Endothelial cell (in vitro differentiated cells): ENCODE measurements at regions not wholly inside any gene's neighbourhood (a gene's known extent, or its start where the extent isn't known, plus 50 kb on each side); places are given as distances from the start of the nearest gene placed in this dataset.

Experiments
- DNase-seq: peaks from one replicate; pipeline ENCODE4 v3.0.0; 2021; ENCODE audit warnings: low spot score
- H3K27ac Mint-ChIP-seq: one replicate; pipeline ENCODE4 v1.8.0; 2021; ENCODE audit warnings: mixed read lengths, inconsistent platforms; ENCODE audit not compliant: unreplicated experiment
- H3K27me3 Mint-ChIP-seq: one replicate; pipeline ENCODE4 v1.8.0; 2021; ENCODE audit warnings: mild to moderate bottlenecking, moderate library complexity, mixed read lengths, inconsistent platforms; ENCODE audit not compliant: unreplicated experiment
- H3K36me3 Mint-ChIP-seq: one replicate; pipeline ENCODE4 v1.8.0; 2021; ENCODE audit warnings: mild to moderate bottlenecking, low read depth, mixed read lengths, inconsistent platforms; ENCODE audit not compliant: unreplicated experiment
- H3K4me1 Mint-ChIP-seq: one replicate; pipeline ENCODE4 v1.8.0; 2021; ENCODE audit warnings: mild to moderate bottlenecking, mixed read lengths, inconsistent platforms; ENCODE audit not compliant: unreplicated experiment
- H3K4me3 Mint-ChIP-seq: one replicate; pipeline ENCODE4 v1.8.0; 2021; ENCODE audit warnings: mild to moderate bottlenecking, mixed read lengths, inconsistent platforms; ENCODE audit not compliant: unreplicated experiment
- H3K9me3 Mint-ChIP-seq: one replicate; pipeline ENCODE4 v1.8.0; 2021; ENCODE audit warnings: mixed read lengths, inconsistent platforms; ENCODE audit not compliant: unreplicated experiment
- CTCF ChIP-seq: fragments of 200-600 bp; sonication (generic); IDR thresholded peaks from one replicate; pipeline ENCODE4 v1.5.0; 2021; ENCODE audit warnings: antibody characterized with exemption; ENCODE audit not compliant: unreplicated experiment

- Mint-ChIP-seq H3K4me1 (no peaks in the 10 kb centered on the region), H3K27me3 (no peaks in the 10 kb centered on the region), H3K4me3 (no peak overlapping the region), H3K27ac (no peak overlapping the region), H3K9me3 (no peaks in the 10 kb centered on the region), H3K36me3 (no peaks in the 10 kb centered on the region)
- DNase-seq = no peak
- TF ChIP-seq CTCF = no peak
Measured at GRCh38 chr13:85728811-85729210, 70.4 kb downstream of the SLITRK6 start.

- DNase-seq = no peak
- H3K36me3 Mint-ChIP-seq = no peaks in the 10 kb centered on the region
- no peaks in the 10 kb centered on the region for H3K9me3 Mint-ChIP-seq
- H3K27me3 Mint-ChIP-seq = no peaks in the 10 kb centered on the region
- H3K4me3 Mint-ChIP-seq = no peak overlapping the region
- H3K4me1 Mint-ChIP-seq = no peaks in the 10 kb centered on the region
- TF ChIP-seq CTCF = no peak
- H3K27ac Mint-ChIP-seq = no peak overlapping the region
Measured at GRCh38 chr13:85725433-85725832, 73.8 kb downstream of the SLITRK6 start.

GRCh38 chr13:85724546-85725432, 74.4 kb downstream of the SLITRK6 start:
- Mint-ChIP-seq H3K27ac (no peak overlapping the region), H3K27me3 (no peaks in the 10 kb centered on the region), H3K4me3 (no peak overlapping the region), H3K9me3 (no peaks in the 10 kb centered on the region), H3K4me1 (no peaks in the 10 kb centered on the region), H3K36me3 (no peaks in the 10 kb centered on the region)
- TF ChIP-seq CTCF = no peak
- DNase-seq = no peak

- Mint-ChIP-seq H3K36me3 (no peaks in the 10 kb centered on the region), H3K4me3 (no peak overlapping the region), H3K4me1 (no peaks in the 10 kb centered on the region), H3K27me3 (no peaks in the 10 kb centered on the region), H3K9me3 (no peaks in the 10 kb centered on the region), H3K27ac (no peak overlapping the region)
- no peak for DNase-seq
- no peak for TF ChIP-seq CTCF
Measured at GRCh38 chr13:85719749-85720148, 79.5 kb downstream of the SLITRK6 start.

GRCh38 chr13:85717921-85718320, 81.3 kb downstream of the SLITRK6 start:
- Mint-ChIP-seq H3K4me3 (no peak overlapping the region), H3K4me1 (no peaks in the 10 kb centered on the region), H3K36me3 (no peaks in the 10 kb centered on the region), H3K9me3 (no peaks in the 10 kb centered on the region), H3K27me3 (no peaks in the 10 kb centered on the region), H3K27ac (no peak overlapping the region)
- TF ChIP-seq CTCF = no peak
- DNase-seq = no peak
